GM19025 (cell line): ENCODE measurements at regions not wholly inside any gene's neighbourhood (a gene's known extent, or its start where the extent isn't known, plus 50 kb on each side); places are given as distances from the start of the nearest gene placed in this dataset.

Experiments used
- ATAC-seq: cut with Tn5 transposase; IDR thresholded peaks from one replicate; pipeline ENCODE4 v1.9.1; 2021; ENCODE audit warnings: mild to moderate bottlenecking, low read depth, moderate library complexity; ENCODE audit not compliant: unreplicated experiment

GRCh38 chr15:77720173-77720572 is 87.5 kb upstream of the LINGO1 start:
- no peak for ATAC-seq

DNA sequence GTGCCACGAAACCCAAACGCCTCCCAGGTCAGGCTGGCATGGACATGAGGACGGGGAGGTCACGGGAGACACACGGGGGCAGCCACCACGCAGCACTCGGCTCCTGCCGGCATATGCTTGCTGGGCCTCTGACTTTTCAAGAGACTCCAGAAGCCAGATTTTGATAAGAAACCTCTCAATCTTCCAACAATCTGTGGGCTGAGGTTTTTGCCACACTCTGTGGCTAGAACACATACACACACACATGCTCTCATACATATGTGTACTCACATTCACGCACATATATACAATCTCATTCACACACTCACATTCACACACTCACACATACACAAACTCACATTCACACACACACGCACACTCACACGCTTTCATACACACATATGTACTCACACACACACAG is 86.7 kb upstream of the LINGO1 start:
- no peak for ATAC-seq

- ATAC-seq: no peak
These were observed 84.8 kb upstream of the LINGO1 start for GRCh38 chr15:77717333-77717990.

DNA sequence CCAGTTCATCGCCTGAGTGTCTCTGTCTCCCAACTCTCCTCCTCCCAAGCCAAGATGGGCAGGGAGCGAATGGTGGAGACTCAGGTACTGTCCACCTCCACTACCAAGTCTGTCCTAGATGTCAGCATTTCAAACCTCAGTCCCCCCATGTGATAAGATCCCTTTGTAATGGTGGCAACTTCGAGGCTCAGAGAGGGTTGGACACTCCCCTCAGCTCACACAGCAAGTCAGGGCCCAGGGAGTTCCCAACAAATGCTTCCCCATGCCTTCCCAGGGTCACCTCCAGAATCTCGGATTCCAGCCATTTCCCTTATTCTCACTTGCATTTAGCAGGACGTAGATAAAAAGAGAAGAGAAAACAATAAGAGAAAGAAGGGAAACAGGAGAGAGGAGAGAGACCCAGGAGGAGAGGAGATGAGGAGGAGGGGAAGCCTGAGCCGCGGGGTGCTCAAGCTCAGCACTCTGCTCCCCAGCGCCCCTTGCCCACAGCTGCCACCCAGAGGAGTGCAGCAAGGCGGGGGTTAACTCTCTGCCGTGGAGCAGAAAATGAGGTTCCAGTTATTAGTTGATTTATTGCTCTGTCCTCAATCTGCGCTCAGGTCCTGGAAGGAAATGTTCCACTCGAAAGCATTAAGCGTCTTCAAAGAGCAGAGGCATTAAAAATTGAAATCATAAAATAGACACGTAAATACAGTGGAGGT is 84.1 kb upstream of the LINGO1 start:
- no peak for ATAC-seq

DNA sequence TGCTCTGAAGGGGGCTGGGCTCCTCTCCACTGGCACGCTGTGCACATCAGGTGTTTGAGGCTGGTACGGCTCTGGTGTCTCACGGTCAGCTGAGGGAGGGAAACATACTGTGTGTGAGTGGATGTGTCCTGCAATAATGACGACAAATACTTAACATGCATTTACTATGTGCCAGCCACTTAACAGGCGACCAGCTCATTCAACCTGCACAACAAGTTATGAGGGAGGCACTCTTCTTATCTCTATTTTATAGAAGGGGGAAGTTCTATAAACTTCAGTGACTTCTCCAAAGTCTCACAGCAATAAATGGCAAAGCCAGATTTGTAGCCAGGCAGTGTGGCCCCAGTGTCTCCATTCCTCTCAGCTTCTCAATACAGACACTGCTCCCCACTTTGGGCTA is 83.1 kb upstream of the LINGO1 start:
- ATAC-seq: no peak

DNA sequence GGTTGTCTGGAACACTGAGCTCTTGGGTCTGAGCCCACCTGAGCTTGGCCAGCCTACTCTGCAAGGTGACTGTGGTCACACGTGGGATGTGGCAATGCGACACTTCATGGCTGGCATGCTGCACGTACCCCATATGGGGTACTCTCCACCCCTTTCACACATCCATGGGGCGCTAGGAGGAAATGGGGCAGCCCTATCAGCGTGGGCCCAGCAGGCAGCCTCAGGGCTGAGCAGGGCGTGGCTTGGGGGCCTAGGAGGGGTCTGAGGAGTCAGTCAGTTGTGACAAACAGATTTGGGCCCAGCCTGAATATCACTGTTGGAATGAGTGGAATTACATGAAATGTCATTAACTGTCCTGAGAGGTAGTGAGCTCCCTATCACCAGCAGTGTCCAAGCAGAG is 82.3 kb upstream of the LINGO1 start:
- no peak for ATAC-seq

DNA sequence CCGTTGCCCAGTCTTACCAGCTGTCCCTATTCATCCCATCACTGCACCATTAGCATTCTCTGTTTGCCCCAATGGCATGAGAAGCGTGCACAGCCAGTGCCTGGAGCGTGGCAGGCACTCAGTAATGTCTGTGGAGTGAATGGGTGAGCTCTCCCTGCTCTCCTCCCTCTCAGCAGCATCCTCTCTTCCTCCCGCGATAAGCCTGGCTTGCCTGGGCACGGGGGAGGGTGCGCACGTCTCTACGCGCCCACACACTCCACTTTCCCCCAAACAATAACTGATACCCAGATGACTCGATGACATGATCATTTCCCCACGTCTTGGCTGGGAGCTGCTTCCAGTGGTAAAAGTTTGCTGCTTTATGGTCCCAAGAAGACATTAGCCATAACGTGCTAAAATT is 81.8 kb upstream of the LINGO1 start:
- ATAC-seq: no peak

GRCh38 chr15:77714023-77714422 is 81.3 kb upstream of the LINGO1 start:
- ATAC-seq: no peak

DNA sequence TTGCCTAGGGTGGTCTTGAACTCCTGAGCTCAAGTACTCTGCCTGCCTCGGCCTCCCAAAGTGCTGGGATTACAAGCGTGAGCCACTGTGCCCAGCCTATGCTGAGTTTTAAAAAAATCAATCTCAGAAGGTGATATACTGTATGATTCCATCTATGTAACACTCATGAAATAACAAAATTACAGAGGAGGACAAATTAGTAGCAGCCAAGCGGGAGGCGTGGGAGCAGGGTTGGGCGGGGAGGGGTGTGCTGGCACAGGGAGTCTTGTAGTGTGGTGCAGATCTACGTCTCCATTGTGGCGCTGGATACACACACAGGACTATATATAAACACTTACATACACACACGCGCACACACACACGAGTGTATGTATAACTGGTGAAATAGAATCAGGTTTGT is 80.6 kb upstream of the LINGO1 start:
- ATAC-seq: no peak

- ATAC-seq: no peak
These were observed 79.7 kb upstream of the LINGO1 start for GRCh38 chr15:77712438-77712837.

GRCh38 chr15:77710637-77711036 is 77.9 kb upstream of the LINGO1 start:
- ATAC-seq: no peak

DNA sequence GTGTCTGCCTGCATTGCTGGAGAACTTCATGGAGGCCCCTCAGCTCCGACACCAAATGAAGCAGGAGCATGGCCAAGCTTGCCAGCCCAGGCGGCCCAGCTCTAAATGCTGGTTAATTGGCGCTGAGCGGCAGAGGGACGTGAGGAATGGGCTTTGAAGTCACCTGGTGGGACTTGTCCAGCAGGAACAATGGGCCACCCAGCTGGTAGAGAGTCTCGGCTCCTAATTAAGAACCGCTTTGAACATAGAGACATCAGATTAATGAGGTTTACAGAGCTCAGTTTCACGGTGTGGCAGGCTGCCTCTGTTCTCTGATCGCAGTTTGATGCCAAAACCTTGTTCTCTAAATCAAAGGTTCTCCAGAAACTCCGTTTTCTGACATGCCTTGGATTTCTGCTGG is 77.5 kb upstream of the LINGO1 start:
- ATAC-seq: no peak

DNA sequence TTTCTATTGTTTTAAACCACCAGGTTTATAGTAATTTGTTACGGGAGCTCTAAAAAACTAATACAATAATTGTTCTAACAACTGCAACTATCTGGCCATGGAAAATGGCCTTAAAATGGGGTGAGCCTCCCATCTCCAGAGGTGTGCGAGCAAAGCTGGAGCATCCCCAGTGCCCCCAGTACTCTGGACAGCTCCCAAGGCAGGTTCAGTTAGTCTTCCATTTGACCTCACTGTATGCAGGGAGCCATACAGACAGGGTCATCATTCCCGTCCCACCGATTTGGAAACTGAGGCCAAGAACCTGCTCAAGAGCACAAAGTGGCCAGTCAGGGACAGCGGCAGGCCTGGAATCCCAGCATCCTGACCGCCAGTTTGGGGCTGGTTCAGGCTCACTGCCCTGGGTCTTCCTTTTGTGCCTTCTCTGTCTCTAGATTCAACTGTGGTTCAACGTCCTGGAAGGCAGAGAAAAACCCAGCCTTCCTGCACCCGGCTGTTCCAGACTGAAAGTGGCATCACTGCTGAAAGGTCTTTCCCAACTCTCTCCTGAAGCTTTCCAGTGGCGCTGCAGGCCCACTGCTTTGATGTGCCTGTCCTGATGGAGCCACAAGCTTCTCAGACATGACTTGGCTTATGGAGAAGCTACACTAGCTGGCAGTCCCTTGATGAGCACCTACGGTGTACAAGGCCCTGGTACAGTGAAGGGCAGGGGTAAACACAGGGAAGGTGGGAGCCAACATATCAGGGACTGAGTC is 76.6 kb upstream of the LINGO1 start:
- ATAC-seq: no peak

DNA sequence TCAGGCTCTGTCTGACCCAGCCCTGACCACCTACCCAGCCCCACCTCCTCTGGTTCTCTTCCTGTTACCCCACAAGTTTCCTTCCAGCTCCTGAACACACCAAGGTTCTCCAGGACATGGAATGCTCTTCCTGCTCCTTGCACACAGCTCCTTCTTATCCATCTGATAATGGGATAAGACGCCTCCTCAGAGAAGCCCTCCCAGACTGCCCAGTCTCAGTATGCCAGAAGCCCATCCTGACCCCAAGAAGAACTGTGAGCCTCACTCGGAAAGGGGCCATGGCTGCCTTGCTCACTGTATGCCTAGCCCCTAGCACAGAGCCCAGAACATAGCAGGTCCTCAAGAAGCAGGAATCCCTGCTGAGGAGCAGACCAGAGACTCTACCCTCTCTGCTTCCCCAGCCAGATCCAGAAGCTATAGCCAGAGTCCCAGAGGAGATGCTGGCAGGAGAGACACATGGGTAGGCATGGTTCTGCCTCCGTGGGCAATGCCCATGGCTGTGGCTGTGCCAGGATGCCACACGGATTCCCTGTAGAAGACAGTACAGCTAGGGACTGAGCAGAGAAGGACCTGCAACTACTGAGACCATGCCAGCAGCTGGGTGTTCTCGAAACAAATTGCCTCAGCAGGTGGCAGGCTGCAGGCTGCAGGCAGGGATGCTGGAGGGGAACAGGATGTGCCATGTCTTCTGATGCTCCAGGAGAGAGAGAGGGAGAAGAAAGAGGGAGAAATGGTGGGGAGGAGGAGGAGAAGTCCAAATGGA is 74.0 kb upstream of the LINGO1 start:
- no peak for ATAC-seq

- no peak for ATAC-seq
These were observed 69.7 kb upstream of the LINGO1 start for GRCh38 chr15:77702211-77702957.

- no peak for ATAC-seq
These were observed 65.8 kb upstream of the LINGO1 start for GRCh38 chr15:77698481-77698880.

DNA sequence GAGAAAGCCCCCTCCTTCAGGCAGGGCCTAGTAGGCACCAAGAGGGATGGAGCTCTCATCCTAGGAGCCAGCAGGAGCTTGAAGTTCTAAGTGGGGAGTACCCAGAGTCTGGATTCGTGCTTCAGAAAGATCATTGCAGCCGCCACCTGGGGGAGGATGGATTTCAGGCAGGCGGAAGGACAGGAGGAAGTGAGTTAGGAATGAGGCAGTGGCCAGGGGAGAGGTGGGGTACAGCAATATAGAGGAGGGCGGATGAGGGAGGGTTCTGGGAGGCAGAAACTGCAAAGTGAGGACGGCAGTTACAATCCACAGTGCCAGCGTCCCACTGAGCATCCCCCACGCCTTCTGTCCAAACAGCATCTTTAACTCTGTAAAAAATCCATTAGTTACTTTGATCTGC is 65.2 kb upstream of the LINGO1 start:
- no peak for ATAC-seq

GRCh38 chr15:77696871-77697270 is 64.2 kb upstream of the LINGO1 start:
- ATAC-seq: no peak

- no peak for ATAC-seq
These were observed 63.4 kb upstream of the LINGO1 start for GRCh38 chr15:77695961-77696582.

GRCh38 chr15:77695548-77695947 is 62.8 kb upstream of the LINGO1 start:
- no peak for ATAC-seq
